Testis (tissue), 2 donors: ENCODE measurements at regions not wholly inside any gene's neighbourhood (a gene's known extent, or its start where the extent isn't known, plus 50 kb on each side); places are given as distances from the start of the nearest gene placed in this dataset.
"Not testable (repeated sequence)": the region's sequence is repeated elsewhere in the genome, so short reads cannot be mapped to it uniquely, and the experiment has no call there.

Experiments
- DNase-seq: peaks from one replicate; pipeline ENCODE4 v3.0.0-alpha.2; 2019
- H3K27ac ChIP-seq, 2 donors: fragments of 200-600 bp; sonication (generic); one replicate each; pipeline ENCODE4 v1.5.1; 2019
- H3K27me3 ChIP-seq: fragments of 200-600 bp; sonication (generic); one replicate; pipeline ENCODE4 v1.5.1; 2019
- H3K36me3 ChIP-seq: fragments of 200-600 bp; sonication (generic); one replicate; pipeline ENCODE4 v1.5.1; 2017; ENCODE audit warnings: low read depth; ENCODE audit errors: missing control alignments
- H3K4me1 ChIP-seq: fragments of 200-600 bp; sonication (generic); one replicate; pipeline ENCODE4 v1.5.1; 2019
- H3K4me3 ChIP-seq, 2 donors: fragments of 200-600 bp; sonication (generic); one replicate each; pipeline ENCODE4 v1.5.1; 2017 to 2019
- H3K9me3 ChIP-seq: fragments of 200-600 bp; sonication (generic); one replicate; pipeline ENCODE4 v1.5.1; 2017
- CTCF ChIP-seq, 3 experiments: fragments of 450-650 bp in 2 of 3; fragments of 200-600 bp in 1 of 3; sonication (generic) in 1 of 3; IDR thresholded peaks; one replicate each; pipeline ENCODE4 v1.5.1; 2016 to 2019; ENCODE audit warnings: antibody characterized with exemption in 3 of 3, mild to moderate bottlenecking in 2 of 3, moderate library complexity in 1 of 3
- POLR2A ChIP-seq: fragments of 450-650 bp; IDR thresholded peaks from one replicate; pipeline ENCODE4 v1.6.1; 2017; ENCODE audit warnings: antibody characterized with exemption, mild to moderate bottlenecking, moderate library complexity
- WGBS, 2 donors: methylation state at CpG; one replicate each; pipeline ENCODE4 v1.1.5; 2018; 5-methylcytosine and 5-hydroxymethylcytosine counted together
- intact Hi-C: fragments of 100-400 bp; cut with DNase I; formaldehyde crosslinking; loops from one replicate; pipeline ENCODE4 v1.15.1; 2023; ENCODE audit warnings: low total_unique reads

GRCh38 chr2:67165523-67165990 lies 231.6 kb upstream of the ETAA1 start:
- Histone ChIP-seq H3K27ac (no peak overlapping the region), H3K4me3 (no peak overlapping the region), H3K27me3 (no peaks in the 10 kb centered on the region), H3K9me3 (no peaks in the 10 kb centered on the region), H3K4me1 (no peaks in the 10 kb centered on the region), H3K36me3 (no peaks in the 10 kb centered on the region)
- DNase-seq, result no peak
- no peak for TF ChIP-seq POLR2A
- TF ChIP-seq CTCF (IDR thresholded peaks at IDR 0.05), result no peak
- intact Hi-C loops, result no loop called here

- DNase-seq, H3K4me1 ChIP-seq, intact Hi-C loops, H3K27me3 ChIP-seq, H3K27ac ChIP-seq, H3K9me3 ChIP-seq, H3K4me3 ChIP-seq, H3K36me3 ChIP-seq: not testable (repeated sequence)
- WGBS, 2 donors, result 91 to 92% methylated on average over 2 of the region's 2 CpGs
Measured at GRCh38 chr2:67166511-67166910, 230.6 kb upstream of the ETAA1 start.

- no peak for TF ChIP-seq CTCF (IDR thresholded peaks at IDR 0.05)
- no peak for TF ChIP-seq POLR2A
- intact Hi-C loops, result no loop called here
- 88 to 90% methylated on average over 6 of the region's 6 CpGs for WGBS, 2 donors
- no peaks in the 10 kb centered on the region for H3K4me1 ChIP-seq
- H3K27me3 ChIP-seq, result no peaks in the 10 kb centered on the region
- H3K4me3 ChIP-seq, result no peak overlapping the region
- no peak overlapping the region for H3K27ac ChIP-seq
- H3K9me3 ChIP-seq, result no peaks in the 10 kb centered on the region
- DNase-seq, result no peak
- no peaks in the 10 kb centered on the region for H3K36me3 ChIP-seq
Measured at GRCh38 chr2:67169417-67170140, 227.6 kb upstream of the ETAA1 start.

GRCh38 chr2:67179526-67179925 lies 217.6 kb upstream of the ETAA1 start:
- intact Hi-C loops, result no loop called here
- Histone ChIP-seq H3K4me3 (no peak overlapping the region), H3K27ac (no peak overlapping the region), H3K4me1 (no peaks in the 10 kb centered on the region), H3K36me3 (no peaks in the 10 kb centered on the region), H3K9me3 (no peaks in the 10 kb centered on the region), H3K27me3 (no peaks in the 10 kb centered on the region)
- no peak for DNase-seq
- WGBS, 2 donors, result 86 to 87% methylated on average over 3 of the region's 3 CpGs
- TF ChIP-seq POLR2A (no peak), CTCF (IDR thresholded peaks at IDR 0.05) (no peak)

GRCh38 chr2:67180841-67181240 lies 216.3 kb upstream of the ETAA1 start:
- TF ChIP-seq POLR2A (no peak), CTCF (IDR thresholded peaks at IDR 0.05) (no peak)
- Histone ChIP-seq H3K36me3 (no peaks in the 10 kb centered on the region), H3K4me3 (no peak overlapping the region), H3K27me3 (no peaks in the 10 kb centered on the region), H3K27ac (no peak overlapping the region), H3K9me3 (no peaks in the 10 kb centered on the region), H3K4me1 (no peaks in the 10 kb centered on the region)
- WGBS, 2 donors, result 67 to 68% methylated on average over 2 of the region's 2 CpGs
- no peak for DNase-seq
- intact Hi-C loops, result no loop called here
